ENCODE measurements at regions not wholly inside any gene's neighbourhood (a gene's known extent, or its start where the extent isn't known, plus 50 kb on each side); places are given as distances from the start of the nearest gene placed in this dataset.

DNA sequence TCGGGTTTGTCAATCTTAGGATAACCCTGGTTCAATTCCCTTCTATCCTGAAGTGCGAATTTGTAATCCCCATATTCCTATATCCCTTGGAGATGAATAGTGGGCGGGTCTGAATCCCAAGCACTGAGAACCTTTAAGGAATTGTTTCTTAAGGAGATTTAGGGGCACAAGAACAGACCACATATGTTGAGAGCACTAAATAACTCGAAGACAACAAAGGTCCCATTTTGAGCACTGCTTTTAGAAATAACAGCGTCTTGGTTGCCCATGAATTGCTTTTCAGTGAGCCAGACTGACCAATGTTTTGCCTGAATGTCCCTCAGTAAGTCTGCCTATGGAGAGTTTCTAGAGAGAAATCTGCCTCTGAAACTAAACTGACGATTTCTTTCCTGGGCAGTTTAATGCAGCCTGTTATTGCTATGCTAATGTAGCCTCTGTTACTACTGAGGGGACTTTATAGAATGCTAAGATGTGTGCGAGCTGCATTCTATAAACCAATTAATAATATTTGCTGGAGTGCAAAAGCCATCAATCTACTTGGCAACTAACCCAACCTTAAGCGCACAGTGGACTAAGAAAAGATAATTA, 445.0 kb upstream of the DMAC1 start:
- intact Hi-C loops (cut with DNase I; ENCODE audit: low total_unique reads) (no loop called here), in situ Hi-C loops (cut with MboI; ENCODE audit: low pct_ligation_motif_present in 1 of 4, low pct_unique_long_range_greater_than_20kb in 1 of 4, low sequenced_read_pairs in 3 of 4) (no loop called here)
- 84 to 88% methylated on average over 7 to 8 of the region's 8 CpGs for WGBS, 2 donors (ENCODE audit: low coverage in 1 of 2)
- Histone ChIP-seq H3K4me1 (no peaks in the 10 kb centered on the region), H3K27ac (no peak overlapping the region), H3K9me3 (no peaks in the 10 kb centered on the region), H3K36me3 (no peaks in the 10 kb centered on the region), H3K27me3 (no peaks in the 10 kb centered on the region), H3K4me3 (no peak overlapping the region)
- TF ChIP-seq POLR2A (IDR thresholded peaks at IDR 0.05) (no peak), POLR2AphosphoS5 (IDR thresholded peaks at IDR 0.05) (no peak), EP300 (IDR thresholded peaks at IDR 0.05; ENCODE audit: low read depth) (no peak)
- TF ChIP-seq, protein P1, sequence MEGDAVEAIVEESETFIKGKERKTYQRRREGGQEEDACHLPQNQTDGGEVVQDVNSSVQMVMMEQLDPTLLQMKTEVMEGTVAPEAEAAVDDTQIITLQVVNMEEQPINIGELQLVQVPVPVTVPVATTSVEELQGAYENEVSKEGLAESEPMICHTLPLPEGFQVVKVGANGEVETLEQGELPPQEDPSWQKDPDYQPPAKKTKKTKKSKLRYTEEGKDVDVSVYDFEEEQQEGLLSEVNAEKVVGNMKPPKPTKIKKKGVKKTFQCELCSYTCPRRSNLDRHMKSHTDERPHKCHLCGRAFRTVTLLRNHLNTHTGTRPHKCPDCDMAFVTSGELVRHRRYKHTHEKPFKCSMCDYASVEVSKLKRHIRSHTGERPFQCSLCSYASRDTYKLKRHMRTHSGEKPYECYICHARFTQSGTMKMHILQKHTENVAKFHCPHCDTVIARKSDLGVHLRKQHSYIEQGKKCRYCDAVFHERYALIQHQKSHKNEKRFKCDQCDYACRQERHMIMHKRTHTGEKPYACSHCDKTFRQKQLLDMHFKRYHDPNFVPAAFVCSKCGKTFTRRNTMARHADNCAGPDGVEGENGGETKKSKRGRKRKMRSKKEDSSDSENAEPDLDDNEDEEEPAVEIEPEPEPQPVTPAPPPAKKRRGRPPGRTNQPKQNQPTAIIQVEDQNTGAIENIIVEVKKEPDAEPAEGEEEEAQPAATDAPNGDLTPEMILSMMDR (IDR thresholded peaks at IDR 0.05), result no peak
- no peak for DNase-seq

DNA sequence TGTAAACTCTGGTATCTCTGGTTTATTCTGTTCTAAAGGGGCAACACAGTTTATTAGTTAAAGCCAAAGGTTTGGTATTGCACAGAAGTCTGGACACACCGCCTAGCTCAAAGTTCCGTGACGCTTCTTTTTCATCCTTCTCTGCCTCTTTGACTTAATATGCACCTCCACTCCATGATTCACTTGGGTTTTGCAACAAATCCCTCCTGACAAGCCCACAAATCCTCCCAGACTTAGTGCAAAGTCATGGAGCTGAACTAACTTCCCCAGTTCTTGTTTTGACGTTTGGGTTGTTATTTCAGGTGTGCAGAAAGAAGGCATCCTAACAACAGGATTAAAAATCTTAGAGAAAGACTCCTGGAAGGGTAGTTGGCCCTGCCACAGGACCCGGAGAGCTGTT, 441.6 kb upstream of the DMAC1 start:
- H3K9me3 ChIP-seq, result no peaks in the 10 kb centered on the region
- intact Hi-C loops (cut with DNase I; ENCODE audit: low total_unique reads) (no loop called here), in situ Hi-C loops (cut with MboI; ENCODE audit: low pct_ligation_motif_present in 1 of 4, low pct_unique_long_range_greater_than_20kb in 1 of 4, low sequenced_read_pairs in 3 of 4) (no loop called here)
- no peak for TF ChIP-seq POLR2AphosphoS5 (IDR thresholded peaks at IDR 0.05)
- TF ChIP-seq EP300 (IDR thresholded peaks at IDR 0.05; ENCODE audit: low read depth), result no peak
- TF ChIP-seq POLR2A (IDR thresholded peaks at IDR 0.05), result no peak
- TF ChIP-seq, protein P1 (IDR thresholded peaks at IDR 0.05), result no peak
- no peaks in the 10 kb centered on the region for H3K27me3 ChIP-seq
- H3K4me1 ChIP-seq, result no peaks in the 10 kb centered on the region
- H3K4me3 ChIP-seq, result no peak overlapping the region
- WGBS, 2 donors (ENCODE audit: low coverage in 1 of 2), result 79 to 93% methylated on average over 4 to 5 of the region's 5 CpGs
- no peak for DNase-seq
- H3K27ac ChIP-seq, result no peak overlapping the region
- H3K36me3 ChIP-seq, result no peaks in the 10 kb centered on the region

DNA sequence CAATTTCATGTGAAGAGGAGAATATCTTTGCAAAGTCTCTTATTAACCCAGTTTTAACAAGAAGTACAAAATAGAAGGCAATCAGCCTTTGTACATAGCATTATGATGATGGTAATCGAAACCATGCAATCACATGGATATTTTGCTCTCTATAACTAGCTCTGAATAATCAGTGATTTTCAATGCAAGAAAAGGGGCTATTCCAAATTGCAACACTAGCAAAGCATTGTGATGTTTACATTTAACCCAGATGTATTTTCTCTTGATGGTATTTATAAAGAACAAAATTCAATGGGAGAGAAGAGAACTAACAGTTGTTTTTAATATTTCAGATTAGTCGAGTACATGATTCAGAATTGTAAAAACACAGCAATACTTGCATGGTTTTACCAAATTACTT, 437.5 kb upstream of the DMAC1 start:
- in situ Hi-C loops (cut with MboI; ENCODE audit: low pct_ligation_motif_present in 1 of 4, low pct_unique_long_range_greater_than_20kb in 1 of 4, low sequenced_read_pairs in 3 of 4) (no loop called here), intact Hi-C loops (cut with DNase I; ENCODE audit: low total_unique reads) (no loop called here)
- Histone ChIP-seq H3K4me3 (no peak overlapping the region), H3K4me1 (no peaks in the 10 kb centered on the region), H3K9me3 (no peaks in the 10 kb centered on the region), H3K27me3 (no peaks in the 10 kb centered on the region), H3K27ac (no peak overlapping the region), H3K36me3 (no peaks in the 10 kb centered on the region)
- DNase-seq, result no peak
- WGBS, 2 donors (ENCODE audit: low coverage in 1 of 2), result 69 to 87% methylated on average over 2 of the region's 2 CpGs
- no peak for TF ChIP-seq POLR2A (IDR thresholded peaks at IDR 0.05)
- TF ChIP-seq EP300 (IDR thresholded peaks at IDR 0.05; ENCODE audit: low read depth), result no peak
- TF ChIP-seq, protein P1 (IDR thresholded peaks at IDR 0.05), result no peak
- TF ChIP-seq POLR2AphosphoS5 (IDR thresholded peaks at IDR 0.05), result no peak

DNA sequence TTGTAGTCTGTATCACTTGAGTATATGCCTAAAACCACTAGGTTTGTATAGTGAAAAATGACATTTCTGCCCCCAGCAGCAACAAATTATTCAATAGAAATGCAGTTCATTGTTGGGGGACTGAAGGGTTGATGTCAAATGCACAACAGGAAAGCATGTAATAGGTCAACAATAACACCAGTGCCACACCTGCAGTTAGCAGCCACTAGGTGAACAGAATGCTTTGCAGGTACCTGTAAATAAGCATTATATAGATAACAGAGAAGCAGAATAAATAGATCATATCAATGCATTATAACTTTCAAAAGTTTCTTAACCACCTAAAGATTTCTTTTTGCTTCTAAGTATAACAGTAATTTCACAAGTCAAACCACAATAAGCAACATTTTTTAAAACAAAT, 435.9 kb upstream of the DMAC1 start:
- H3K27ac ChIP-seq, result no peak overlapping the region
- intact Hi-C loops (cut with DNase I; ENCODE audit: low total_unique reads) (no loop called here), in situ Hi-C loops (cut with MboI; ENCODE audit: low pct_ligation_motif_present in 1 of 4, low pct_unique_long_range_greater_than_20kb in 1 of 4, low sequenced_read_pairs in 3 of 4) (no loop called here)
- no peaks in the 10 kb centered on the region for H3K4me1 ChIP-seq
- H3K36me3 ChIP-seq, result no peaks in the 10 kb centered on the region
- no peaks in the 10 kb centered on the region for H3K9me3 ChIP-seq
- H3K4me3 ChIP-seq, result no peak overlapping the region
- no peaks in the 10 kb centered on the region for H3K27me3 ChIP-seq
- TF ChIP-seq POLR2A (IDR thresholded peaks at IDR 0.05) (no peak), EP300 (IDR thresholded peaks at IDR 0.05; ENCODE audit: low read depth) (no peak), POLR2AphosphoS5 (IDR thresholded peaks at IDR 0.05) (no peak)
- TF ChIP-seq, protein P1 (IDR thresholded peaks at IDR 0.05), result no peak
- DNase-seq, result no peak

All from transverse colon (tissue), 4 donors.